HCT116 (cell line): ENCODE measurements at regions not wholly inside any gene's neighbourhood (a gene's known extent, or its start where the extent isn't known, plus 50 kb on each side); places are given as distances from the start of the nearest gene placed in this dataset.
"Not testable (repeated sequence)": the region's sequence is repeated elsewhere in the genome, so short reads cannot be mapped to it uniquely, and the experiment has no call there.

Source experiments
- ATAC-seq: fragments of 200-7000 bp; cut with Tn5 transposase; 2 replicates; pipeline ENCODE4 v1.9.1; 2020; ENCODE audit warnings: mild to moderate bottlenecking, moderate library complexity
- BruUV-seq: library from RNA; stranded (reverse); fragments of 400-500 nt; replicated peaks from 2 replicates; lab custom pipeline; 2021; lab: Mats Ljungman, UMichigan
- CTCF ChIA-PET: fragments of 300-600 bp; sonication (Branson Sonifier 250); formaldehyde crosslinking; loops from one replicate; lab custom pipeline; 2021; ENCODE audit warnings: antibody characterized with exemption; lab: Charles Lee
- POLR2A ChIA-PET: fragments of 300-600, 350-600 bp; sonication (Branson Sonifier 250); formaldehyde crosslinking; loops from one replicate; lab custom pipeline; 2021; ENCODE audit warnings: antibody characterized with exemption; lab: Charles Lee
- RAD21 ChIA-PET, 2 experiments: fragments of 300-600 bp; sonication (Branson Sonifier 250); formaldehyde crosslinking; loops; one replicate each; lab custom pipeline; 2023; ENCODE audit warnings: low total read pairs in 2 of 2; ENCODE audit not compliant: uncharacterized antibody in 2 of 2, unreplicated experiment in 2 of 2, low non-redundant PET in 1 of 2; lab: Charles Lee
- DNase-seq: peaks from one replicate; pipeline ENCODE4 v3.0.0-alpha.2; 2010; ENCODE audit warnings: low read depth, low spot score
- H2AFZ ChIP-seq: fragments of 200-600 bp; shearing (Covaris generic), sonication (generic); 2 replicates; pipeline ENCODE4 v1.6.1; 2017; ENCODE audit warnings: low read depth, mixed run types, mixed read lengths, antibody characterized with exemption, low read length; ENCODE audit not compliant: poor library complexity, severe bottlenecking
- H3K27ac ChIP-seq: 2 replicates; pipeline ENCODE4 v1.5.1; 2012; ENCODE audit warnings: low read depth, low read length
- H3K27me3 ChIP-seq: fragments of 200-600 bp; sonication (generic); 2 replicates; pipeline ENCODE4 v1.6.1; 2016; ENCODE audit warnings: mixed run types, low read length, mixed read lengths; ENCODE audit not compliant: insufficient read depth
- H3K36me3 ChIP-seq, 2 experiments: fragments of 200-500 bp in 1 of 2; fragments of 200-600 bp in 1 of 2; sonication (Bioruptor generic) in 1 of 2; sonication (generic) in 1 of 2; 2 replicates each; pipeline versions ENCODE4 v1.5.1 to v1.6.1; 2014 to 2016; ENCODE audit warnings: low read length in 2 of 2, inconsistent platforms in 1 of 2, mixed read lengths in 1 of 2, mixed run types in 1 of 2; ENCODE audit not compliant: insufficient read depth in 2 of 2, control insufficient read depth in 1 of 2
- H3K4me1 ChIP-seq, 2 experiments: fragments of 200-600 bp in 1 of 2; sonication (generic) in 1 of 2; 2 replicates each; pipeline versions ENCODE4 v1.5.1 to v1.6.1; 2012 to 2017; ENCODE audit warnings: low read length in 2 of 2, inconsistent platforms in 1 of 2, mild to moderate bottlenecking in 1 of 2, mixed read lengths in 1 of 2, mixed run types in 1 of 2, moderate library complexity in 1 of 2; ENCODE audit not compliant: insufficient read depth in 2 of 2, control insufficient read depth in 1 of 2
- H3K4me2 ChIP-seq: fragments of 200-600 bp; sonication (generic); 2 replicates; pipeline ENCODE4 v1.6.1; 2017; ENCODE audit warnings: mixed run types, low read length, mixed read lengths
- H3K4me3 ChIP-seq, 2 experiments: fragments of 200-600 bp in 1 of 2; sonication (generic) in 1 of 2; replicated peaks in 1 of 2; 2 replicates each; pipeline ENCODE4 v1.5.1; 2011 to 2016; ENCODE audit warnings: low read length in 2 of 2, control low read depth in 1 of 2, low read depth in 1 of 2, mild to moderate bottlenecking in 1 of 2, mixed read lengths in 1 of 2, mixed run types in 1 of 2
- H3K79me2 ChIP-seq: fragments of 200-600 bp; sonication (generic); 2 replicates; pipeline ENCODE4 v1.6.1; 2017; ENCODE audit warnings: mild to moderate bottlenecking, mixed run types, low read length, moderate library complexity, mixed read lengths; ENCODE audit not compliant: insufficient read depth
- H3K9ac ChIP-seq: fragments of 200-600 bp; sonication (generic); 2 replicates; pipeline ENCODE4 v1.6.1; 2016; ENCODE audit warnings: low read length, mixed read lengths
- H3K9me2 ChIP-seq: fragments of 200-600 bp; sonication (generic), shearing (Covaris generic); 2 replicates; pipeline ENCODE4 v1.6.1; 2017; ENCODE audit warnings: mixed run types, mild to moderate bottlenecking, moderate library complexity; ENCODE audit not compliant: insufficient read depth
- H3K9me3 ChIP-seq, 2 experiments: fragments of 200-500 bp in 1 of 2; fragments of 200-600 bp in 1 of 2; sonication (Bioruptor generic) in 1 of 2; sonication (generic) in 1 of 2; 2 replicates each; pipeline ENCODE4 v1.6.1; 2014 to 2017; ENCODE audit warnings: low read length in 2 of 2, mixed read lengths in 2 of 2, inconsistent platforms in 1 of 2, low read depth in 1 of 2, mild to moderate bottlenecking in 1 of 2, mixed run types in 1 of 2, moderate library complexity in 1 of 2; ENCODE audit not compliant: control insufficient read depth in 1 of 2, insufficient read depth in 1 of 2
- H4K20me1 ChIP-seq: fragments of 200-600 bp; sonication (generic), shearing (Covaris generic); 2 replicates; pipeline ENCODE4 v1.6.1; 2017; ENCODE audit warnings: mixed run types, mild to moderate bottlenecking, moderate library complexity; ENCODE audit not compliant: insufficient read depth
- ATF3 ChIP-seq: IDR thresholded peaks from 2 replicates; pipeline ENCODE4 v1.6.1; 2012
- CTCF ChIP-seq, 3 experiments: fragments of 200-600 bp in 1 of 3; sonication (generic) in 1 of 3; IDR thresholded peaks in 2 of 3; conservative IDR thresholded peaks in 1 of 3; 2 replicates each; pipeline ENCODE4 v1.5.1; 2012 to 2017; ENCODE audit warnings: low read depth in 2 of 3, low read length in 2 of 3, antibody characterized with exemption in 1 of 3, borderline replicate concordance in 1 of 3, control low read depth in 1 of 3, mild to moderate bottlenecking in 1 of 3, mixed read lengths in 1 of 3, mixed run types in 1 of 3, moderate library complexity in 1 of 3; ENCODE audit not compliant: insufficient read depth in 1 of 3
- POLR2AphosphoS5 ChIP-seq: IDR thresholded peaks from 2 replicates; pipeline ENCODE4 v1.6.1; 2011; ENCODE audit warnings: mild to moderate bottlenecking, low read depth, low read length, moderate library complexity
- SRF ChIP-seq: IDR thresholded peaks from 2 replicates; pipeline ENCODE4 v1.6.1; 2012; ENCODE audit warnings: low read depth
- ZBTB33 ChIP-seq: IDR thresholded peaks from 2 replicates; pipeline ENCODE4 v1.6.1; 2011; ENCODE audit warnings: mild to moderate bottlenecking, low read length, moderate library complexity; ENCODE audit not compliant: insufficient replicate concordance; ENCODE audit errors: extremely low read depth
- ZFX ChIP-seq: fragments of 450-650 bp; IDR thresholded peaks from 2 replicates; pipeline ENCODE4 v1.6.1; 2017
- intact Hi-C: fragments of 100-400 bp; cut with micrococcal nuclease; formaldehyde crosslinking; loops from 2 replicates; pipeline ENCODE4 v1.10.0; 2022

- Histone ChIP-seq H3K9ac (no peak overlapping the region), H3K9me2 (no peaks in the 10 kb centered on the region), H3K27ac (no peak overlapping the region), H3K79me2 (no peaks in the 10 kb centered on the region), H3K9me3 (no peaks in the 10 kb centered on the region), H2AFZ (no peak overlapping the region), H3K4me2 (no peak overlapping the region), H3K36me3 (no peaks in the 10 kb centered on the region), H3K4me3 (no peak overlapping the region), H4K20me1 (no peaks in the 10 kb centered on the region), H3K27me3 (no peaks in the 10 kb centered on the region), H3K4me1 (no peaks in the 10 kb centered on the region)
- POLR2A ChIA-PET = no interaction called here
- TF ChIP-seq ZFX = no peak
- TF ChIP-seq CTCF (IDR thresholded peaks at IDR 0.05 in 2 of 3, conservative IDR thresholded peaks at IDR 0.05 in 1 of 3; ENCODE audit: borderline replicate concordance in 1 of 3, insufficient read depth in 1 of 3, low read depth in 2 of 3, low read length in 2 of 3) = no peak
- TF ChIP-seq ZBTB33 = no peak
- TF ChIP-seq POLR2AphosphoS5 = no peak
- TF ChIP-seq ATF3 = no peak
- no peak for TF ChIP-seq SRF
- CTCF ChIA-PET = no interaction called here
- no TSS peak for BruUV-seq
- ATAC-seq (no peak), DNase-seq (no peak)
- intact Hi-C loops = no loop called here
- RAD21 ChIA-PET = no interaction called here
These were observed 164.2 kb upstream of the SPANXN4 start for GRCh38 chrX:142861557-142861956.

- H3K4me1 ChIP-seq, H3K4me3 ChIP-seq, RAD21 ChIA-PET, DNase-seq, H4K20me1 ChIP-seq, H3K9ac ChIP-seq, BruUV-seq, H3K79me2 ChIP-seq, H3K9me2 ChIP-seq, H3K36me3 ChIP-seq, H3K4me2 ChIP-seq, H2AFZ ChIP-seq, POLR2A ChIA-PET, H3K9me3 ChIP-seq, intact Hi-C loops, ATAC-seq, CTCF ChIA-PET, H3K27me3 ChIP-seq, H3K27ac ChIP-seq: not testable (repeated sequence)
These were observed 159.5 kb upstream of the SPANXN4 start for GRCh38 chrX:142866247-142866646.
